Tibial nerve (tissue), 3 donors: ENCODE measurements at regions not wholly inside any gene's neighbourhood (a gene's known extent, or its start where the extent isn't known, plus 50 kb on each side); places are given as distances from the start of the nearest gene placed in this dataset.

Experiments
- CTCF ChIP-seq, 5 experiments: fragments of 200-600 bp in 3 of 5; fragments of 450-650 bp in 2 of 5; sonication (generic) in 3 of 5; IDR thresholded peaks; one replicate each; pipeline ENCODE4 v1.5.1; 2016 to 2019; ENCODE audit warnings: antibody characterized with exemption in 5 of 5, mild to moderate bottlenecking in 3 of 5, moderate library complexity in 2 of 5
- POLR2A ChIP-seq, 2 donors: fragments of 450-650 bp; IDR thresholded peaks; one replicate each; pipeline ENCODE4 v1.6.1; 2017; ENCODE audit warnings: antibody characterized with exemption in 2 of 2, mild to moderate bottlenecking in 2 of 2, moderate library complexity in 2 of 2

DNA sequence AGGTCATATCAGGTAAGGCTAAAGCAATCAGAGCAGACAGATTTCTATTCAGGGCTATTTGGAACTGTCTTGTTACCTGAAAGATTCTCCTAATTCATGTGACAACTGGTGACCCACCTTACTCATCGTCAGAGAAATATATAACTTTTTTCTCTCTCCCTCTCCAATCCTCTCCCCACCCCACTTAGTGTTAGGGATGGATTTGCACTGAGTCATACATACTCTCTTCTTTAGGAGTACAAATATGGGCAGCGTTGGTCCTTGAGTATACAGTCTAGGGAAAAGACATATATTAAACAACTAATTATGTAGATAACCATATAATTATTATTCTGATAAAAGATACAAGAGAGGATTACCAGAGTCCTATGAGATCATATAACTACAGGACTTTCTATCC is 246.3 kb downstream of the HHIPL2 start:
- no peak for TF ChIP-seq CTCF (IDR thresholded peaks at IDR 0.05)
- TF ChIP-seq POLR2A (IDR thresholded peaks at IDR 0.05) = no peak
